K562 (cell line): ENCODE measurements at regions not wholly inside any gene's neighbourhood (a gene's known extent, or its start where the extent isn't known, plus 50 kb on each side); places are given as distances from the start of the nearest gene placed in this dataset.

Experiments
- ATAC-seq: fragments of 200-7000 bp; cut with Tn5 transposase; 3 replicates; pipeline ENCODE4 v1.9.1; 2020; ENCODE audit warnings: moderate library complexity
- BruUV-seq: library from RNA; stranded (reverse); fragments of 400-500 nt; replicated peaks from 2 replicates; lab custom pipeline; 2021; lab: Mats Ljungman, UMichigan
- CTCF ChIA-PET: fragments of 300-600 bp; formaldehyde crosslinking; extraction: SDS; loops from one replicate; lab custom pipeline; 2021; ENCODE audit warnings: low intra/inter-chr PET ratio; lab: Yijun Ruan, JAX
- POLR2A ChIA-PET: fragments of 300-600, 350-650 bp; sonication (Branson Sonifier 250); formaldehyde crosslinking; extraction: SDS; loops from one replicate; lab custom pipeline; 2021; ENCODE audit warnings: antibody characterized with exemption, inconsistent platforms; lab: Yijun Ruan, JAX
- DNase-seq, 4 experiments: peaks; one replicate each; pipeline versions ENCODE4 v3.0.0 to v3.0.0-alpha.2; 2011 to 2018; ENCODE audit warnings: low spot score in 3 of 4, mixed read lengths in 3 of 4; ENCODE audit errors: extremely low read depth in 1 of 4
- FAIRE-seq: peaks from 2 replicates; lab custom pipeline; 2011; peaks lifted over from hg19 to GRCh38; lab: Jason Lieb, UNC
- H2AFZ ChIP-seq: 2 replicates; pipeline ENCODE4 v1.6.0; 2011; ENCODE audit warnings: low read depth, low read length, control low read depth, inconsistent platforms
- H3K27ac ChIP-seq: fragments of 200-600 bp; 3 replicates; pipeline ENCODE4 v1.8.0; 2011; ENCODE audit warnings: low read depth, mild to moderate bottlenecking, control low read depth, inconsistent platforms, low read length, moderate library complexity, mixed read lengths; ENCODE audit errors: extremely low read depth
- H3K27me3 ChIP-seq, 2 experiments: fragments of 300-600 bp in 1 of 2; 2 replicates in 1 of 2; 3 replicates in 1 of 2; pipeline versions ENCODE4 v1.6.0 to v1.8.0; 2011; ENCODE audit warnings: inconsistent platforms in 2 of 2, low read length in 2 of 2, mild to moderate bottlenecking in 1 of 2, mixed read lengths in 1 of 2, moderate library complexity in 1 of 2; ENCODE audit not compliant: control insufficient read depth in 2 of 2, insufficient read depth in 2 of 2
- H3K36me3 ChIP-seq: fragments of 300-600 bp; 3 replicates; pipeline ENCODE4 v1.8.0; 2011; ENCODE audit warnings: mild to moderate bottlenecking, low read length, inconsistent platforms; ENCODE audit not compliant: control insufficient read depth, insufficient read depth
- H3K4me1 ChIP-seq, 2 experiments: fragments of 200-600 bp in 1 of 2; replicated peaks in 1 of 2; 2 replicates in 1 of 2; 3 replicates in 1 of 2; pipeline versions ENCODE4 v1.5.1 to v1.8.0; 2011; ENCODE audit warnings: inconsistent platforms in 2 of 2, low read length in 2 of 2, mild to moderate bottlenecking in 1 of 2, mixed read lengths in 1 of 2, moderate library complexity in 1 of 2; ENCODE audit not compliant: control insufficient read depth in 2 of 2, insufficient read depth in 2 of 2
- H3K4me2 ChIP-seq: 2 replicates; pipeline ENCODE4 v1.6.1; 2011; ENCODE audit warnings: low read length, control low read depth, inconsistent platforms, mixed read lengths; ENCODE audit not compliant: insufficient read depth
- H3K4me3 ChIP-seq: fragments of 200-600 bp; sonication (generic), shearing (Covaris generic); 2 replicates; pipeline ENCODE4 v1.5.1; 2016; ENCODE audit warnings: control low read depth, inconsistent platforms
- H3K79me2 ChIP-seq: fragments of 200-600 bp; 3 replicates; pipeline ENCODE4 v1.8.0; 2011; ENCODE audit warnings: low read length, inconsistent platforms; ENCODE audit not compliant: control insufficient read depth, insufficient read depth
- H3K9ac ChIP-seq, 2 experiments: 2 replicates each; pipeline versions ENCODE4 v1.6.0 to v1.6.1; 2011; ENCODE audit warnings: low read depth in 2 of 2, low read length in 2 of 2, control low read depth in 1 of 2, inconsistent platforms in 1 of 2, mild to moderate bottlenecking in 1 of 2, mixed read lengths in 1 of 2; ENCODE audit not compliant: insufficient read depth in 1 of 2
- H3K9me1 ChIP-seq: one replicate; pipeline ENCODE4 v1.6.0; 2011; ENCODE audit warnings: inconsistent platforms, mild to moderate bottlenecking, low read length, moderate library complexity; ENCODE audit not compliant: control insufficient read depth, insufficient read depth
- H3K9me3 ChIP-seq: replicated peaks from 2 replicates; pipeline ENCODE4 v1.5.1; 2011; ENCODE audit warnings: low read depth, low read length, inconsistent platforms; ENCODE audit not compliant: control insufficient read depth, insufficient read depth
- H4K20me1 ChIP-seq: replicated peaks from 2 replicates; pipeline ENCODE4 v1.6.1; 2011; ENCODE audit warnings: low read length, inconsistent platforms, mixed read lengths; ENCODE audit not compliant: control insufficient read depth, insufficient read depth
- ARHGAP35 ChIP-seq: fragments of 450-650 bp; IDR thresholded peaks from 2 replicates; pipeline ENCODE4 v1.6.1; 2018; ENCODE audit not compliant: partially characterized antibody
- ATF3 ChIP-seq, 2 experiments: fragments of 450-650 bp in 1 of 2; sonication (generic) in 1 of 2; formaldehyde crosslinking in 1 of 2; IDR thresholded peaks in 1 of 2; conservative IDR thresholded peaks in 1 of 2; 2 replicates each; pipeline versions ENCODE4 v1.6.1 to v1.8.1; 2016 to 2023; ENCODE audit warnings: mild to moderate bottlenecking in 2 of 2, moderate library complexity in 2 of 2, inconsistent platforms in 1 of 2, missing genetic modification reagents in 1 of 2
- DPF2 ChIP-seq: fragments of 450-650 bp; IDR thresholded peaks from 2 replicates; pipeline ENCODE4 v1.6.1; 2016
- EWSR1 ChIP-seq: fragments of 450-650 bp; IDR thresholded peaks from 2 replicates; pipeline ENCODE4 v1.6.1; 2018; ENCODE audit warnings: borderline replicate concordance, mild to moderate bottlenecking, low read depth, moderate library complexity; ENCODE audit not compliant: partially characterized antibody
- FOXJ3 ChIP-seq: sonication (generic); formaldehyde crosslinking; IDR thresholded peaks from 2 replicates; pipeline ENCODE4 v1.4.0; 2020; ENCODE audit warnings: mild to moderate bottlenecking, missing genetic modification reagents
- GABPA ChIP-seq: fragments of 200-800 bp; sonication (Bioruptor generic); conservative IDR thresholded peaks from 2 replicates; pipeline ENCODE4 v1.6.1; 2016; ENCODE audit warnings: low read depth, missing genetic modification characterization, missing compliant biosample characterization
- NELFE ChIP-seq: IDR thresholded peaks from 2 replicates; pipeline ENCODE4 v1.6.1; 2011; ENCODE audit warnings: mild to moderate bottlenecking; ENCODE audit not compliant: insufficient read depth, insufficient read length
- PBX2 ChIP-seq, 2 experiments: IDR thresholded peaks in 1 of 2; conservative IDR thresholded peaks in 1 of 2; 2 replicates each; pipeline ENCODE4 v1.6.1; 2016; ENCODE audit warnings: low read depth in 2 of 2, mild to moderate bottlenecking in 1 of 2, missing compliant biosample characterization in 1 of 2, missing genetic modification characterization in 1 of 2, moderate library complexity in 1 of 2
- RB1 ChIP-seq: fragments of 450-650 bp; IDR thresholded peaks from 2 replicates; pipeline ENCODE4 v1.6.1; 2017; ENCODE audit warnings: low read depth, mild to moderate bottlenecking
- RREB1 ChIP-seq: fragments of 250-450 bp; sonication (Bioruptor Pico); IDR thresholded peaks from 2 replicates; pipeline ENCODE4 v1.4.0; 2020
- ZKSCAN8 ChIP-seq: fragments of 200-800 bp; sonication (Bioruptor generic); IDR thresholded peaks from 2 replicates; pipeline ENCODE4 v1.6.1; 2016; ENCODE audit warnings: missing genetic modification characterization, missing compliant biosample characterization
- ZNF23 ChIP-seq: fragments of 250-450 bp; sonication (Bioruptor Pico); IDR thresholded peaks from 2 replicates; pipeline ENCODE4 v1.4.0; 2020; ENCODE audit warnings: mild to moderate bottlenecking
- whole genome bisulfite sequencing: fragments of 100-300 bp; shearing (Covaris generic); methylation state at CpG from one replicate; pipeline ENCODE4 v1.1.6; 2016; ENCODE audit warnings: low coverage, mixed read lengths; ENCODE audit not compliant: insufficient coverage; ENCODE audit errors: missing lambda C conversion rate; 5-methylcytosine and 5-hydroxymethylcytosine counted together
- in situ Hi-C: fragments of 300-500 bp; cut with MboI; formaldehyde crosslinking; loops from 4 replicates; pipeline ENCODE4 v1.15.0; 2018; ENCODE audit warnings: inconsistent platforms, mixed read lengths
- intact Hi-C: fragments of 100-400 bp; cut with micrococcal nuclease; formaldehyde crosslinking; loops from 2 replicates; pipeline ENCODE4 v1.14.2; 2022
- TF ChIP-seq, protein P1 (sequence below): IDR thresholded peaks from 2 replicates; pipeline ENCODE4 v1.6.1; 2011; ENCODE audit not compliant: insufficient read length; ENCODE audit errors: extremely low read depth

DNA sequence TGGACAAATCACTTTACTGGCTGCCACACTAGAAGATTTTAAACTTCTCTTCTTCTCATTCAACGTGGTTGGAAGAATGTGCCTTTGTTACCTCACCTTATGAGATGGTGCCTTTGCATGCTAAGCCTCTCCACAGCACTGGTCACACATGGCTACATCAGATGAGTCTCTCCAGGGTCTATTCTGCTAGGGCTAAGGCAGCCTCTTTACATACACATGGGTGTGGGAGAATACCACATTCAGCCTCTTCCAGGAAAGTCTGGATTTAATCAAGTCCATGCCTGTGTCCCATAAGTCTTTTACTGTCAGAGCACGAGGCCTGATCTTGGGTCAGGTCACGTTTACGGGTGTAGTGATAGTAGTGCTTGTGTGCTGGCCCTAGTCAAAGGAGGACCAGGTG lies 701.5 kb downstream of the SORCS3 start:
- Histone ChIP-seq H3K9me3 (no peaks in the 10 kb centered on the region), H3K4me2 (no peak overlapping the region), H3K9ac (no peak overlapping the region), H2AFZ (no peak overlapping the region), H3K4me3 (no peak overlapping the region), H3K27me3 (no peaks in the 10 kb centered on the region), H3K9me1 (no peaks in the 10 kb centered on the region), H3K36me3 (no peaks in the 10 kb centered on the region), H3K4me1 (no peaks in the 10 kb centered on the region), H4K20me1 (no peaks in the 10 kb centered on the region), H3K79me2 (no peaks in the 10 kb centered on the region), H3K27ac (no peak overlapping the region)
- BruUV-seq: no TSS peak
- DNase-seq: no peak
- no peak for FAIRE-seq
- POLR2A ChIA-PET: no interaction called here
- in situ Hi-C loops (no loop called here), intact Hi-C loops (no loop called here)
- no peak for ATAC-seq
- 4% methylated on average over 4 of the region's 4 CpGs for WGBS
- CTCF ChIA-PET: no interaction called here
- TF ChIP-seq GABPA (tag) (no peak), EWSR1 (no peak), NELFE (no peak), DPF2 (no peak), ATF3 (IDR thresholded peaks at IDR 0.05) (no peak), ATF3 (CRISPR knock-in tag; conservative IDR thresholded peaks at IDR 0.05) (no peak), PBX2 (CRISPR knock-in tag; IDR thresholded peaks at IDR 0.05; ENCODE audit: low read depth) (no peak), PBX2 (tag; conservative IDR thresholded peaks at IDR 0.05; ENCODE audit: low read depth) (no peak), FOXJ3 (no peak), ZNF23 (no peak), RB1 (no peak), ARHGAP35 (no peak), ZKSCAN8 (no peak), RREB1 (CRISPR knock-in tag) (no peak)
- TF ChIP-seq, protein P1, sequence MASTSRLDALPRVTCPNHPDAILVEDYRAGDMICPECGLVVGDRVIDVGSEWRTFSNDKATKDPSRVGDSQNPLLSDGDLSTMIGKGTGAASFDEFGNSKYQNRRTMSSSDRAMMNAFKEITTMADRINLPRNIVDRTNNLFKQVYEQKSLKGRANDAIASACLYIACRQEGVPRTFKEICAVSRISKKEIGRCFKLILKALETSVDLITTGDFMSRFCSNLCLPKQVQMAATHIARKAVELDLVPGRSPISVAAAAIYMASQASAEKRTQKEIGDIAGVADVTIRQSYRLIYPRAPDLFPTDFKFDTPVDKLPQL: no peak
